CD14-positive monocyte (primary cell): ENCODE measurements at regions not wholly inside any gene's neighbourhood (a gene's known extent, or its start where the extent isn't known, plus 50 kb on each side); places are given as distances from the start of the nearest gene placed in this dataset.

Source experiments
- DNase-seq, 3 donors: peaks; one replicate each; pipeline ENCODE4 v3.0.0-alpha.2; 2011 to 2022
- H2AFZ ChIP-seq: 2 replicates; pipeline ENCODE4 v1.6.0; 2012; ENCODE audit warnings: mild to moderate bottlenecking, low read depth, low read length, inconsistent platforms; ENCODE audit not compliant: insufficient read depth, poor library complexity, severe bottlenecking
- H3K27ac ChIP-seq, 2 donors: 1 replicate in 1 of 2; 2 replicates in 1 of 2; pipeline ENCODE4 v1.5.1; 2012 to 2013; ENCODE audit warnings: low read length in 2 of 2, control low read depth in 1 of 2, inconsistent platforms in 1 of 2, low read depth in 1 of 2, mild to moderate bottlenecking in 1 of 2
- H3K27me3 ChIP-seq, 2 donors: one replicate each; pipeline versions ENCODE4 v1.6.0 to v1.6.1; 2011 to 2013; ENCODE audit warnings: low read length in 2 of 2; ENCODE audit not compliant: control insufficient read depth in 2 of 2, insufficient read depth in 2 of 2
- H3K36me3 ChIP-seq, 2 donors: replicated peaks in 1 of 2; 1 replicate in 1 of 2; 2 replicates in 1 of 2; pipeline versions ENCODE4 v1.5.1 to v1.6.1; 2012 to 2013; ENCODE audit warnings: low read length in 2 of 2, control low read depth in 1 of 2, inconsistent platforms in 1 of 2, mild to moderate bottlenecking in 1 of 2; ENCODE audit not compliant: insufficient read depth in 2 of 2, control insufficient read depth in 1 of 2
- H3K4me1 ChIP-seq, 2 donors: 1 replicate in 1 of 2; 2 replicates in 1 of 2; pipeline versions ENCODE4 v1.5.1 to v1.6.1; 2012 to 2013; ENCODE audit warnings: low read length in 2 of 2, control low read depth in 1 of 2, inconsistent platforms in 1 of 2, mild to moderate bottlenecking in 1 of 2, moderate library complexity in 1 of 2; ENCODE audit not compliant: insufficient read depth in 2 of 2, control insufficient read depth in 1 of 2
- H3K4me2 ChIP-seq: replicated peaks from 2 replicates; pipeline ENCODE3; 2012; ENCODE audit warnings: low read length, moderate library complexity, mild to moderate bottlenecking; ENCODE audit not compliant: poor library complexity, severe bottlenecking; ENCODE audit errors: extremely low read depth
- H3K4me3 ChIP-seq, 3 experiments: fragments of 200-600 bp in 1 of 3; sonication (generic) in 1 of 3; replicated peaks in 1 of 3; 1 replicate in 2 of 3; 2 replicates in 1 of 3; pipeline ENCODE4 v1.5.1; 2011 to 2013; ENCODE audit warnings: low read length in 3 of 3, mild to moderate bottlenecking in 3 of 3, control low read depth in 2 of 3, low read depth in 2 of 3, inconsistent platforms in 1 of 3, moderate library complexity in 1 of 3
- H3K79me2 ChIP-seq: 2 replicates; pipeline ENCODE4 v1.6.0; 2012; ENCODE audit warnings: mild to moderate bottlenecking, control low read depth, inconsistent platforms, low read length, moderate library complexity; ENCODE audit not compliant: insufficient read depth
- H3K9ac ChIP-seq: 2 replicates; pipeline ENCODE4 v1.6.0; 2017; ENCODE audit warnings: low read length, mild to moderate bottlenecking; ENCODE audit not compliant: insufficient read depth, poor library complexity, severe bottlenecking
- H3K9me3 ChIP-seq, 2 donors: replicated peaks in 1 of 2; 1 replicate in 1 of 2; 2 replicates in 1 of 2; pipeline versions ENCODE4 v1.5.1 to v1.6.1; 2012 to 2013; ENCODE audit warnings: low read length in 2 of 2, control low read depth in 1 of 2; ENCODE audit not compliant: control insufficient read depth in 1 of 2, insufficient read depth in 1 of 2
- H4K20me1 ChIP-seq: 2 replicates; pipeline ENCODE4 v1.6.0; 2012; ENCODE audit warnings: mild to moderate bottlenecking, low read length, control low read depth, moderate library complexity; ENCODE audit not compliant: insufficient read depth
- H3K27ac Mint-ChIP-seq, 7 donors: one replicate each; pipeline ENCODE4 v1.8.0; 2020; ENCODE audit warnings: mild to moderate bottlenecking in 7 of 7, mixed read lengths in 7 of 7, moderate library complexity in 6 of 7, inconsistent platforms in 2 of 7
- H3K27me3 Mint-ChIP-seq, 3 donors: one replicate each; pipeline ENCODE4 v1.8.0; 2021 to 2022; ENCODE audit warnings: low read depth in 3 of 3, mild to moderate bottlenecking in 3 of 3, mixed read lengths in 3 of 3, moderate library complexity in 3 of 3, inconsistent platforms in 1 of 3
- H3K36me3 Mint-ChIP-seq, 2 donors: one replicate each; pipeline ENCODE4 v1.8.0; 2020; ENCODE audit warnings: mixed read lengths in 2 of 2, inconsistent platforms in 1 of 2, mild to moderate bottlenecking in 1 of 2
- H3K4me1 Mint-ChIP-seq: one replicate; pipeline ENCODE4 v1.8.0; 2020; ENCODE audit warnings: mild to moderate bottlenecking, mixed read lengths
- H3K4me3 Mint-ChIP-seq, 2 donors: one replicate each; pipeline ENCODE4 v1.8.0; 2020; ENCODE audit warnings: mild to moderate bottlenecking in 2 of 2, mixed read lengths in 2 of 2, moderate library complexity in 1 of 2
- H3K9me3 Mint-ChIP-seq, 7 donors: one replicate each; pipeline ENCODE4 v1.8.0; 2020 to 2022; ENCODE audit warnings: mixed read lengths in 7 of 7, mild to moderate bottlenecking in 6 of 7, moderate library complexity in 6 of 7, inconsistent platforms in 2 of 7
- CTCF ChIP-seq: fragments of 200-600 bp; IDR thresholded peaks from one replicate; pipeline ENCODE4 v1.8.0; 2022; ENCODE audit warnings: antibody characterized with exemption, mild to moderate bottlenecking
- WGBS: methylation state at CpG from one replicate; pipeline ENCODE4 v1.1.5; 2013; ENCODE audit warnings: missing lambda C conversion rate; ENCODE audit not compliant: insufficient coverage; 5-methylcytosine and 5-hydroxymethylcytosine counted together
- intact Hi-C, 2 donors: fragments of 100-400 bp; cut with micrococcal nuclease; formaldehyde crosslinking; loops; one replicate each; pipeline versions ENCODE4 v1.15.0 to v1.15.1; 2023

GRCh38 chr15:94845390-94845716, 614.0 kb downstream of the MCTP2 start:
- no peaks in the 10 kb centered on the region for H4K20me1 ChIP-seq
- intact Hi-C loops, result no loop called here
- H3K27me3 ChIP-seq, result peaks cover 28 to 36% of the 10 kb centered on the region in 2 donors
- H3K4me1 ChIP-seq, result no peaks in the 10 kb centered on the region
- H3K9me3 Mint-ChIP-seq, result peaks cover 4 to 25% (median 19%) of the 10 kb centered on the region in 7 donors
- peaks cover 4 to 6% of the 10 kb centered on the region in 2 donors for H3K9me3 ChIP-seq
- H3K27me3 Mint-ChIP-seq, result peaks cover 31 to 43% (median 34%) of the 10 kb centered on the region in 3 donors
- no peak overlapping the region for H3K27ac Mint-ChIP-seq
- no peak overlapping the region for H3K27ac ChIP-seq
- no peak overlapping the region for H3K4me2 ChIP-seq
- no peaks in the 10 kb centered on the region for H3K79me2 ChIP-seq
- no peaks in the 10 kb centered on the region for H3K36me3 Mint-ChIP-seq
- H3K4me3 Mint-ChIP-seq, result peak overlapping the region in 1 of 2 donors; percentile 43
- H3K4me1 Mint-ChIP-seq, result no peaks in the 10 kb centered on the region
- WGBS, result 0% methylated on average over 3 of the region's 9 CpGs
- no peak overlapping the region for H2AFZ ChIP-seq
- no peak for DNase-seq
- no peak overlapping the region for H3K9ac ChIP-seq
- no peaks in the 10 kb centered on the region for H3K36me3 ChIP-seq
- H3K4me3 ChIP-seq, result no peak overlapping the region
- TF ChIP-seq CTCF, result no peak

- Histone ChIP-seq H4K20me1 (no peaks in the 10 kb centered on the region), H3K9ac (no peak overlapping the region), H3K27me3 (peaks cover 28 to 36% of the 10 kb centered on the region in 2 donors), H3K4me3 (no peak overlapping the region), H3K4me2 (no peak overlapping the region), H3K9me3 (peaks cover 0 to 4% of the 10 kb centered on the region in 2 donors), H3K36me3 (no peaks in the 10 kb centered on the region), H2AFZ (no peak overlapping the region), H3K27ac (no peak overlapping the region), H3K79me2 (no peaks in the 10 kb centered on the region), H3K4me1 (no peaks in the 10 kb centered on the region)
- no CpG with 5 or more reads among the region's 4 CpGs for WGBS
- no peak for TF ChIP-seq CTCF
- no peaks in the 10 kb centered on the region for H3K36me3 Mint-ChIP-seq
- intact Hi-C loops, result no loop called here
- H3K27ac Mint-ChIP-seq, result no peak overlapping the region
- H3K4me1 Mint-ChIP-seq, result no peaks in the 10 kb centered on the region
- peaks cover 31 to 38% (median 32%) of the 10 kb centered on the region in 3 donors for H3K27me3 Mint-ChIP-seq
- no peak for DNase-seq
- peaks cover 4 to 17% (median 11%) of the 10 kb centered on the region in 7 donors for H3K9me3 Mint-ChIP-seq
- H3K4me3 Mint-ChIP-seq, result no peak overlapping the region
Measured at GRCh38 chr15:94847325-94847724, 616.0 kb downstream of the MCTP2 start.
